Adrenal gland (tissue), 9 donors: ENCODE measurements at regions not wholly inside any gene's neighbourhood (a gene's known extent, or its start where the extent isn't known, plus 50 kb on each side); places are given as distances from the start of the nearest gene placed in this dataset.

ENCODE experiments used
- DNase-seq, 7 donors: peaks; one replicate each; pipeline ENCODE4 v3.0.0-alpha.2; 2019 to 2020
- H3K27ac ChIP-seq, 5 donors: fragments of 200-600 bp; sonication (generic) in 4 of 5; 1 replicate in 3 of 5; 2 replicates in 2 of 5; pipeline versions ENCODE4 v1.5.1 to v1.8.0; 2016 to 2020; ENCODE audit warnings: mild to moderate bottlenecking in 1 of 5
- H3K27me3 ChIP-seq: fragments of 200-600 bp; 2 replicates; pipeline ENCODE4 v1.8.0; 2021
- H3K36me3 ChIP-seq, 2 donors: fragments of 200-600 bp; replicated peaks in 1 of 2; 1 replicate in 1 of 2; 2 replicates in 1 of 2; pipeline versions ENCODE4 v1.5.1 to v1.8.0; 2018 to 2022
- H3K4me1 ChIP-seq, 2 donors: fragments of 200-600 bp; replicated peaks in 1 of 2; 1 replicate in 1 of 2; 2 replicates in 1 of 2; pipeline versions ENCODE4 v1.5.1 to v1.8.0; 2018 to 2021
- H3K4me3 ChIP-seq, 4 donors: fragments of 200-600 bp; sonication (generic) in 3 of 4; one replicate each; pipeline ENCODE4 v1.5.1; 2016 to 2018
- H3K9me3 ChIP-seq, 3 donors: fragments of 200-600 bp; sonication (generic) in 1 of 3; replicated peaks in 1 of 3; 1 replicate in 2 of 3; 2 replicates in 1 of 3; pipeline versions ENCODE4 v1.5.1 to v1.8.0; 2016 to 2021
- CTCF ChIP-seq, 6 experiments: fragments of 450-650 bp in 4 of 6; fragments of 200-600 bp in 2 of 6; sonication (generic) in 1 of 6; IDR thresholded peaks; 1 replicate in 5 of 6; 2 replicates in 1 of 6; pipeline versions ENCODE4 v1.5.1 to v1.8.0; 2016 to 2021; ENCODE audit warnings: antibody characterized with exemption in 6 of 6, mild to moderate bottlenecking in 2 of 6, moderate library complexity in 1 of 6
- POLR2A ChIP-seq, 2 donors: fragments of 450-650 bp; IDR thresholded peaks; one replicate each; pipeline ENCODE4 v1.6.1; 2017; ENCODE audit warnings: antibody characterized with exemption in 2 of 2, mild to moderate bottlenecking in 2 of 2, moderate library complexity in 1 of 2
- WGBS, 4 donors: extraction: QIAGEN DNeasy Blood & Tissue Kit in 2 of 4; methylation state at CpG; one replicate each; pipeline versions ENCODE4 v1.1.5 to v1.1.7; 2013 to 2017; 5-methylcytosine and 5-hydroxymethylcytosine counted together
- intact Hi-C, 2 donors: fragments of 100-400 bp; cut with DNase I; formaldehyde crosslinking; loops; one replicate each; pipeline versions ENCODE4 v1.14.1 to v1.15.0; 2022 to 2023
- donor health status: healthy with polysubstance abuse.
- donor health status: Bipolar disorder and iron deficiency.
- donor health status: DM: yes; HTN: yes; CAD: no.
- donor health status: DM: no; HTN: no; CAD: no.
- donor health status: DM: no; HTN: no; CAD: no.

GRCh38 chr10:4074545-4075407, 289.8 kb upstream of the KLF6 start:
- no peak for DNase-seq
- Histone ChIP-seq H3K9me3 (no peaks in the 10 kb centered on the region), H3K4me3 (no peak overlapping the region), H3K27me3 (no peaks in the 10 kb centered on the region), H3K27ac (no peak overlapping the region), H3K36me3 (no peaks in the 10 kb centered on the region), H3K4me1 (peaks cover 0 to 3% of the 10 kb centered on the region in 2 donors)
- TF ChIP-seq CTCF (IDR thresholded peaks at IDR 0.05) (no peak), POLR2A (IDR thresholded peaks at IDR 0.05) (no peak)
- intact Hi-C loops = no loop called here
- 83 to 88% (median 86%) methylated on average over 9 to 10 of the region's 10 CpGs for WGBS, 4 donors

- H3K4me3 ChIP-seq = no peak overlapping the region
- no peaks in the 10 kb centered on the region for H3K27me3 ChIP-seq
- intact Hi-C loops = no loop called here
- peaks cover 0 to 9% of the 10 kb centered on the region in 2 donors for H3K4me1 ChIP-seq
- WGBS, 4 donors = 72 to 83% (median 80%) methylated on average over 1 of the region's 1 CpG
- TF ChIP-seq POLR2A (IDR thresholded peaks at IDR 0.05) (no peak), CTCF (IDR thresholded peaks at IDR 0.05) (no peak)
- H3K36me3 ChIP-seq = no peaks in the 10 kb centered on the region
- H3K9me3 ChIP-seq = no peaks in the 10 kb centered on the region
- no peak overlapping the region for H3K27ac ChIP-seq
- DNase-seq = peak in 1 of 7 donors; percentile 68
These were observed 288.9 kb upstream of the KLF6 start for GRCh38 chr10:4073912-4074311.

GRCh38 chr10:4070921-4071660, 286.1 kb upstream of the KLF6 start:
- Histone ChIP-seq H3K4me3 (no peak overlapping the region), H3K27ac (no peak overlapping the region), H3K27me3 (no peaks in the 10 kb centered on the region), H3K9me3 (no peaks in the 10 kb centered on the region), H3K36me3 (no peaks in the 10 kb centered on the region), H3K4me1 (peaks cover 0 to 9% of the 10 kb centered on the region in 2 donors)
- intact Hi-C loops = no loop called here
- TF ChIP-seq CTCF (IDR thresholded peaks at IDR 0.05) (no peak), POLR2A (IDR thresholded peaks at IDR 0.05) (no peak)
- DNase-seq = no peak
- 79 to 88% (median 87%) methylated on average over 11 of the region's 11 CpGs for WGBS, 4 donors

GRCh38 chr10:4070184-4070583, 285.2 kb upstream of the KLF6 start:
- no peak overlapping the region for H3K27ac ChIP-seq
- no peaks in the 10 kb centered on the region for H3K27me3 ChIP-seq
- intact Hi-C loops = no loop called here
- H3K36me3 ChIP-seq = no peaks in the 10 kb centered on the region
- no peak for TF ChIP-seq CTCF (IDR thresholded peaks at IDR 0.05)
- TF ChIP-seq POLR2A (IDR thresholded peaks at IDR 0.05) = no peak
- 45 to 67% (median 63%) methylated on average over 1 of the region's 1 CpG for WGBS, 4 donors
- no peak for DNase-seq
- peaks cover 0 to 9% of the 10 kb centered on the region in 2 donors for H3K4me1 ChIP-seq
- no peaks in the 10 kb centered on the region for H3K9me3 ChIP-seq
- no peak overlapping the region for H3K4me3 ChIP-seq
